Neural progenitor cell (in vitro differentiated cells): ENCODE measurements at regions not wholly inside any gene's neighbourhood (a gene's known extent, or its start where the extent isn't known, plus 50 kb on each side); places are given as distances from the start of the nearest gene placed in this dataset.

ENCODE experiments used
- DNase-seq: peaks from one replicate; pipeline ENCODE4 v3.0.0-alpha.2; 2016; ENCODE audit warnings: low spot score
- H2AFZ ChIP-seq: fragments of 200-600 bp; sonication (generic); replicated peaks from 2 replicates; pipeline ENCODE4 v1.6.1; 2016; ENCODE audit warnings: antibody characterized with exemption
- H3F3A ChIP-seq: fragments of 200-600 bp; sonication (generic); 2 replicates; pipeline ENCODE4 v1.6.1; 2016; ENCODE audit warnings: antibody characterized with exemption, low read depth
- H3K27ac ChIP-seq: fragments of 200-600 bp; sonication (generic); 2 replicates; pipeline ENCODE4 v1.5.1; 2016; ENCODE audit warnings: mild to moderate bottlenecking
- H3K27me3 ChIP-seq: fragments of 200-600 bp; sonication (generic); 2 replicates; pipeline ENCODE4 v1.6.1; 2016; ENCODE audit warnings: mild to moderate bottlenecking, moderate library complexity
- H3K36me3 ChIP-seq: fragments of 200-600 bp; sonication (generic); 2 replicates; pipeline ENCODE4 v1.5.1; 2016
- H3K4me1 ChIP-seq: fragments of 200-600 bp; sonication (generic); 2 replicates; pipeline ENCODE4 v1.6.1; 2016; ENCODE audit warnings: mixed run types
- H3K4me2 ChIP-seq: fragments of 200-600 bp; sonication (generic); 2 replicates; pipeline ENCODE4 v1.6.1; 2016
- H3K4me3 ChIP-seq: fragments of 200-600 bp; sonication (generic); 2 replicates; pipeline ENCODE4 v1.5.1; 2016
- H3K79me2 ChIP-seq: fragments of 200-600 bp; sonication (generic); 2 replicates; pipeline ENCODE4 v1.6.1; 2016; ENCODE audit warnings: low read depth
- H3K9ac ChIP-seq: fragments of 200-600 bp; sonication (generic); 2 replicates; pipeline ENCODE4 v1.6.1; 2016
- H3K9me3 ChIP-seq: fragments of 200-600 bp; sonication (generic); 2 replicates; pipeline ENCODE4 v1.5.1; 2016; ENCODE audit warnings: low read depth
- H4K20me1 ChIP-seq: fragments of 200-600 bp; sonication (generic); 2 replicates; pipeline ENCODE4 v1.6.1; 2016; ENCODE audit warnings: low read depth
- H3K27ac Mint-ChIP-seq: 3 replicates; pipeline ENCODE4 v1.8.0; 2021; ENCODE audit warnings: mixed read lengths
- H3K27me3 Mint-ChIP-seq: 2 replicates; pipeline ENCODE4 v1.8.0; 2022; ENCODE audit warnings: low read depth, mild to moderate bottlenecking, inconsistent platforms, moderate library complexity, mixed read lengths; ENCODE audit not compliant: insufficient read depth
- H3K36me3 Mint-ChIP-seq: 3 replicates; pipeline ENCODE4 v1.8.0; 2021; ENCODE audit warnings: mixed read lengths
- H3K4me1 Mint-ChIP-seq: 3 replicates; pipeline ENCODE4 v1.8.0; 2021; ENCODE audit warnings: mixed read lengths
- H3K4me3 Mint-ChIP-seq: 3 replicates; pipeline ENCODE4 v1.8.0; 2021; ENCODE audit warnings: mild to moderate bottlenecking, moderate library complexity, mixed read lengths
- H3K9me3 Mint-ChIP-seq: 3 replicates; pipeline ENCODE4 v1.8.0; 2020; ENCODE audit warnings: mixed read lengths
- EZH2 ChIP-seq: fragments of 200-600 bp; sonication (generic); IDR thresholded peaks from 2 replicates; pipeline ENCODE4 v1.6.1; 2017; ENCODE audit warnings: antibody characterized with exemption, mild to moderate bottlenecking, moderate library complexity
- EZH2phosphoT487 ChIP-seq: fragments of 200-600 bp; sonication (generic); IDR thresholded peaks from 2 replicates; pipeline ENCODE4 v1.6.1; 2017; ENCODE audit warnings: antibody characterized with exemption
- TF ChIP-seq, protein P1 (sequence below): fragments of 200-600 bp; sonication (generic); IDR thresholded peaks from 2 replicates; pipeline ENCODE4 v1.5.1; 2017; ENCODE audit warnings: antibody characterized with exemption, mild to moderate bottlenecking

GRCh38 chr9:126215486-126215885 is 111.1 kb upstream of the MVB12B start:
- Mint-ChIP-seq H3K9me3 (peaks cover 7% of the 10 kb centered on the region), H3K27ac (no peak overlapping the region), H3K36me3 (no peaks in the 10 kb centered on the region), H3K27me3 (peaks cover 4% of the 10 kb centered on the region), H3K4me3 (no peak overlapping the region), H3K4me1 (peaks cover 7% of the 10 kb centered on the region)
- Histone ChIP-seq H4K20me1 (no peaks in the 10 kb centered on the region), H3K36me3 (no peaks in the 10 kb centered on the region), H3F3A (no peaks in the 10 kb centered on the region), H3K27me3 (no peaks in the 10 kb centered on the region), H3K27ac (no peak overlapping the region), H3K4me2 (no peak overlapping the region), H3K9me3 (no peaks in the 10 kb centered on the region), H3K79me2 (no peaks in the 10 kb centered on the region), H3K4me1 (no peaks in the 10 kb centered on the region), H2AFZ (no peak overlapping the region), H3K9ac (no peak overlapping the region), H3K4me3 (no peak overlapping the region)
- TF ChIP-seq, protein P1, sequence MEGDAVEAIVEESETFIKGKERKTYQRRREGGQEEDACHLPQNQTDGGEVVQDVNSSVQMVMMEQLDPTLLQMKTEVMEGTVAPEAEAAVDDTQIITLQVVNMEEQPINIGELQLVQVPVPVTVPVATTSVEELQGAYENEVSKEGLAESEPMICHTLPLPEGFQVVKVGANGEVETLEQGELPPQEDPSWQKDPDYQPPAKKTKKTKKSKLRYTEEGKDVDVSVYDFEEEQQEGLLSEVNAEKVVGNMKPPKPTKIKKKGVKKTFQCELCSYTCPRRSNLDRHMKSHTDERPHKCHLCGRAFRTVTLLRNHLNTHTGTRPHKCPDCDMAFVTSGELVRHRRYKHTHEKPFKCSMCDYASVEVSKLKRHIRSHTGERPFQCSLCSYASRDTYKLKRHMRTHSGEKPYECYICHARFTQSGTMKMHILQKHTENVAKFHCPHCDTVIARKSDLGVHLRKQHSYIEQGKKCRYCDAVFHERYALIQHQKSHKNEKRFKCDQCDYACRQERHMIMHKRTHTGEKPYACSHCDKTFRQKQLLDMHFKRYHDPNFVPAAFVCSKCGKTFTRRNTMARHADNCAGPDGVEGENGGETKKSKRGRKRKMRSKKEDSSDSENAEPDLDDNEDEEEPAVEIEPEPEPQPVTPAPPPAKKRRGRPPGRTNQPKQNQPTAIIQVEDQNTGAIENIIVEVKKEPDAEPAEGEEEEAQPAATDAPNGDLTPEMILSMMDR, result no peak
- TF ChIP-seq EZH2, result no peak
- TF ChIP-seq EZH2phosphoT487, result no peak
- no peak for DNase-seq

DNA sequence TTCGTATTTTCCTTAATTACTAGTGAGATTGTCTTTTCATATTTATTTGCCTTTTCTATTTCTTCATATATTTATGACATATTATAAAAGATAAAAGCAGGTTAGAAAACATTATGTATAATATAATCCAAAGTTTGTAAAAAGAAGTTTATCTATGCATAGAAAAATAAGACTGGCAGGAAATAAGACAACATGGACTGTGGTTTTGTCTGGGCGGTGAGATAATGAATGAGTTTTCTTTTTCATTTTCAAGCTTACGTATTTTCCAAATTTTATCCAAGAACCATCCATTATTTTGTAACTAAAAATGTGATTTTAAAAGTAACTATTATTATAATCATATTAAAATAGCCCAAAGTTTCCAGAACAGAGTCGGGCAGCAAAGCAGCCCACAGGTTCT is 109.8 kb upstream of the MVB12B start:
- peaks cover 6% of the 10 kb centered on the region for H3K27me3 Mint-ChIP-seq
- Histone ChIP-seq H3F3A (no peaks in the 10 kb centered on the region), H3K4me1 (no peaks in the 10 kb centered on the region), H3K27me3 (no peaks in the 10 kb centered on the region), H3K36me3 (no peaks in the 10 kb centered on the region), H3K4me2 (no peak overlapping the region), H3K79me2 (no peaks in the 10 kb centered on the region), H3K9me3 (peaks cover 7% of the 10 kb centered on the region), H4K20me1 (no peaks in the 10 kb centered on the region), H3K9ac (no peak overlapping the region), H3K4me3 (no peak overlapping the region), H3K27ac (no peak overlapping the region), H2AFZ (no peak overlapping the region)
- peaks cover 7% of the 10 kb centered on the region for H3K4me1 Mint-ChIP-seq
- H3K9me3 Mint-ChIP-seq, result peaks cover 16% of the 10 kb centered on the region
- H3K27ac Mint-ChIP-seq, result no peak overlapping the region
- no peak overlapping the region for H3K4me3 Mint-ChIP-seq
- no peaks in the 10 kb centered on the region for H3K36me3 Mint-ChIP-seq
- TF ChIP-seq, protein P1, result no peak
- TF ChIP-seq EZH2phosphoT487 (no peak), EZH2 (no peak)
- no peak for DNase-seq

- H3K27me3 Mint-ChIP-seq, result peaks cover 8% of the 10 kb centered on the region
- DNase-seq, result no peak
- TF ChIP-seq EZH2phosphoT487 (no peak), EZH2 (no peak)
- TF ChIP-seq, protein P1, result no peak
- Histone ChIP-seq H3K4me3 (no peak overlapping the region), H3K9me3 (peaks cover 7% of the 10 kb centered on the region), H3K4me1 (no peaks in the 10 kb centered on the region), H4K20me1 (no peaks in the 10 kb centered on the region), H3K4me2 (no peak overlapping the region), H2AFZ (no peak overlapping the region), H3K79me2 (no peaks in the 10 kb centered on the region), H3K27ac (no peak overlapping the region), H3F3A (no peaks in the 10 kb centered on the region), H3K27me3 (no peaks in the 10 kb centered on the region), H3K9ac (no peak overlapping the region), H3K36me3 (no peaks in the 10 kb centered on the region)
- peaks cover 20% of the 10 kb centered on the region for H3K9me3 Mint-ChIP-seq
- peaks cover 7% of the 10 kb centered on the region for H3K4me1 Mint-ChIP-seq
- H3K27ac Mint-ChIP-seq, result no peak overlapping the region
- H3K36me3 Mint-ChIP-seq, result no peaks in the 10 kb centered on the region
- H3K4me3 Mint-ChIP-seq, result no peak overlapping the region
Observed at GRCh38 chr9:126217250-126217653, 109.4 kb upstream of the MVB12B start.
